DND-41 (cell line): ENCODE measurements at regions not wholly inside any gene's neighbourhood (a gene's known extent, or its start where the extent isn't known, plus 50 kb on each side); places are given as distances from the start of the nearest gene placed in this dataset.

Source experiments
- EZH2 ChIP-seq: IDR thresholded peaks from 3 replicates; pipeline ENCODE4 v1.6.1; 2012; ENCODE audit warnings: borderline replicate concordance, low read depth, mild to moderate bottlenecking, moderate library complexity, low read length, inconsistent platforms; ENCODE audit not compliant: severe bottlenecking
- TF ChIP-seq, protein P1 (sequence below): IDR thresholded peaks from 2 replicates; pipeline ENCODE4 v1.5.1; 2012; ENCODE audit warnings: borderline replicate concordance, low read length, moderate library complexity, mild to moderate bottlenecking; ENCODE audit not compliant: poor library complexity, severe bottlenecking; ENCODE audit errors: extremely low read depth

- TF ChIP-seq, protein P1, sequence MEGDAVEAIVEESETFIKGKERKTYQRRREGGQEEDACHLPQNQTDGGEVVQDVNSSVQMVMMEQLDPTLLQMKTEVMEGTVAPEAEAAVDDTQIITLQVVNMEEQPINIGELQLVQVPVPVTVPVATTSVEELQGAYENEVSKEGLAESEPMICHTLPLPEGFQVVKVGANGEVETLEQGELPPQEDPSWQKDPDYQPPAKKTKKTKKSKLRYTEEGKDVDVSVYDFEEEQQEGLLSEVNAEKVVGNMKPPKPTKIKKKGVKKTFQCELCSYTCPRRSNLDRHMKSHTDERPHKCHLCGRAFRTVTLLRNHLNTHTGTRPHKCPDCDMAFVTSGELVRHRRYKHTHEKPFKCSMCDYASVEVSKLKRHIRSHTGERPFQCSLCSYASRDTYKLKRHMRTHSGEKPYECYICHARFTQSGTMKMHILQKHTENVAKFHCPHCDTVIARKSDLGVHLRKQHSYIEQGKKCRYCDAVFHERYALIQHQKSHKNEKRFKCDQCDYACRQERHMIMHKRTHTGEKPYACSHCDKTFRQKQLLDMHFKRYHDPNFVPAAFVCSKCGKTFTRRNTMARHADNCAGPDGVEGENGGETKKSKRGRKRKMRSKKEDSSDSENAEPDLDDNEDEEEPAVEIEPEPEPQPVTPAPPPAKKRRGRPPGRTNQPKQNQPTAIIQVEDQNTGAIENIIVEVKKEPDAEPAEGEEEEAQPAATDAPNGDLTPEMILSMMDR: no peak
- no peak for TF ChIP-seq EZH2
Observed at GRCh38 chr13:32829676-32830335, 186.4 kb upstream of the KL start.
